Heart right ventricle (tissue), 16 donors: ENCODE measurements at regions not wholly inside any gene's neighbourhood (a gene's known extent, or its start where the extent isn't known, plus 50 kb on each side); places are given as distances from the start of the nearest gene placed in this dataset.

Experiments
- ATAC-seq, 8 donors: fragments of 200-7000 bp; cut with Tn5 transposase; one replicate each; pipeline ENCODE4 v1.9.1; 2020; ENCODE audit warnings: mild to moderate bottlenecking in 8 of 8, moderate library complexity in 8 of 8, moderate number of reproducible peaks in 1 of 8
- DNase-seq, 2 donors: peaks; one replicate each; pipeline ENCODE4 v3.0.0-alpha.2; 2020
- H3K27ac ChIP-seq, 10 donors: fragments of 200-600 bp; sonication (generic) in 2 of 10; one replicate each; pipeline versions ENCODE4 v1.5.0 to v1.8.0; 2020 to 2022; ENCODE audit warnings: mild to moderate bottlenecking in 3 of 10
- H3K27me3 ChIP-seq, 7 donors: fragments of 200-600 bp; one replicate each; pipeline ENCODE4 v1.8.0; 2021 to 2022; ENCODE audit warnings: mild to moderate bottlenecking in 2 of 7
- H3K36me3 ChIP-seq, 9 donors: fragments of 200-600 bp; sonication (generic) in 1 of 9; one replicate each; pipeline versions ENCODE4 v1.5.0 to v1.8.0; 2020 to 2022; ENCODE audit warnings: mild to moderate bottlenecking in 2 of 9
- H3K4me1 ChIP-seq, 9 donors: fragments of 200-600 bp; sonication (generic) in 1 of 9; one replicate each; pipeline versions ENCODE4 v1.5.0 to v1.8.0; 2020 to 2022; ENCODE audit warnings: mild to moderate bottlenecking in 4 of 9
- H3K4me3 ChIP-seq, 10 donors: fragments of 200-600 bp; sonication (generic) in 2 of 10; one replicate each; pipeline versions ENCODE4 v1.5.0 to v1.8.0; 2020 to 2022; ENCODE audit warnings: mild to moderate bottlenecking in 7 of 10, moderate library complexity in 2 of 10
- H3K9me3 ChIP-seq, 11 donors: fragments of 200-600 bp in 10 of 11; sonication (generic) in 2 of 11; one replicate each; pipeline versions ENCODE4 v1.5.0 to v1.8.0; 2013 to 2022; ENCODE audit warnings: mild to moderate bottlenecking in 2 of 11, control low read depth in 1 of 11, moderate library complexity in 1 of 11
- WGBS, 2 donors: extraction: QIAGEN DNeasy Blood & Tissue Kit; methylation state at CpG; one replicate each; pipeline ENCODE4 v1.1.7; 2013; ENCODE audit warnings: inconsistent platforms in 1 of 2; 5-methylcytosine and 5-hydroxymethylcytosine counted together
- intact Hi-C, 10 donors: fragments of 100-400 bp; cut with DNase I; formaldehyde crosslinking; loops; one replicate each; pipeline versions ENCODE4 v1.11.1 to v1.14.2; 2022
- TF ChIP-seq, protein P1 (sequence below), 9 donors: fragments of 200-600 bp; sonication (generic) in 2 of 9; IDR thresholded peaks; one replicate each; pipeline versions ENCODE4 v1.5.0 to v1.8.0; 2021 to 2022; ENCODE audit warnings: antibody characterized with exemption in 9 of 9, mild to moderate bottlenecking in 5 of 9, moderate library complexity in 1 of 9
- donor health status: Arrhythmogenic right ventricular cardiomyopathy.
- donor health status: ischemic (EF 13 %, LVEDD 7.1; RV severe dilation, severe dysfunction).
- donor health status: healthy with polysubstance abuse.
- donor health status: DM: no; HTN: yes; CAD: no.
- donor health status: DM: no; HTN: no; CAD: no.
- donor health status: ischemic (EF 25% LVEDD 6.9; RV normal size, moderate dysfunction).
- donor health status: ischemic (EF 25% LVEDD 5.7; RV mildly dilated, moderate dysfunction).
- donor health status: healthy.
- donor health status: DM: yes; HTN: yes; CAD: no.
- donor health status: Ischemic cardiomyopathy.
- donor health status: ischemic (EF 35%, LVEDD 5.7; RV mildly dilated, moderate dysfunction).
- donor health status: nonischemic (EF 11% LVEDD 7.7; RV severe dilation, severe dysfunction).
- donor health status: DM: yes; HTN: yes; CAD: no.
- donor health status: PGD.
- donor health status: ischemic (EF 29% LVEDD 5.4; RV normal size, mild dysfunction).
- donor health status: nonischemic (EF 23%, LVEDD 6.1; RV moderate dilation, normal function).

DNA sequence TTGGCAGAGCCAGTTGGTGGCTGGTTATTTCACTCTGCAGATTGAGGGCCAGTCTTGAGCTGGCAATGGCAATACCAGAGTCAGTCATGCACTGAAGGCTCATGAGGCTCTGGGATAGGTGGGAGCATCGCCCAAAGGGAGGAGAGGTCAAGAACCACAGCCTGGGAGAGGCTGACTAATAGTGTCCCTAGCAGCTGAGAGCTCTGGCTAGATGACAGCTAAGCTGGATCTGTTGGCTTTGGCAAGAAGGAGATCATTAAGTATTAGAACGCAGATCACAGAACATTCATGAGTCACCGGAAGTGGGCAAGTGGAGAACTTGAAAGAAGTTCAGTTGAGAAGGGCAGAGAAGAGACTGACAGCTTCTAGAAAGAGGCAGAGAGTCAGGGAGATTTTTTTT, 521.1 kb downstream of the NR2F2 start:
- H3K4me1 ChIP-seq: no peaks in the 10 kb centered on the region
- H3K36me3 ChIP-seq: no peaks in the 10 kb centered on the region
- no peak for DNase-seq
- TF ChIP-seq, protein P1, sequence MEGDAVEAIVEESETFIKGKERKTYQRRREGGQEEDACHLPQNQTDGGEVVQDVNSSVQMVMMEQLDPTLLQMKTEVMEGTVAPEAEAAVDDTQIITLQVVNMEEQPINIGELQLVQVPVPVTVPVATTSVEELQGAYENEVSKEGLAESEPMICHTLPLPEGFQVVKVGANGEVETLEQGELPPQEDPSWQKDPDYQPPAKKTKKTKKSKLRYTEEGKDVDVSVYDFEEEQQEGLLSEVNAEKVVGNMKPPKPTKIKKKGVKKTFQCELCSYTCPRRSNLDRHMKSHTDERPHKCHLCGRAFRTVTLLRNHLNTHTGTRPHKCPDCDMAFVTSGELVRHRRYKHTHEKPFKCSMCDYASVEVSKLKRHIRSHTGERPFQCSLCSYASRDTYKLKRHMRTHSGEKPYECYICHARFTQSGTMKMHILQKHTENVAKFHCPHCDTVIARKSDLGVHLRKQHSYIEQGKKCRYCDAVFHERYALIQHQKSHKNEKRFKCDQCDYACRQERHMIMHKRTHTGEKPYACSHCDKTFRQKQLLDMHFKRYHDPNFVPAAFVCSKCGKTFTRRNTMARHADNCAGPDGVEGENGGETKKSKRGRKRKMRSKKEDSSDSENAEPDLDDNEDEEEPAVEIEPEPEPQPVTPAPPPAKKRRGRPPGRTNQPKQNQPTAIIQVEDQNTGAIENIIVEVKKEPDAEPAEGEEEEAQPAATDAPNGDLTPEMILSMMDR (IDR thresholded peaks at IDR 0.05): no peak
- intact Hi-C loops: no loop called here
- H3K27ac ChIP-seq: no peak overlapping the region
- ATAC-seq: no peak
- WGBS, 2 donors: 48 to 64% methylated on average over 3 of the region's 3 CpGs
- H3K4me3 ChIP-seq: no peak overlapping the region
- H3K9me3 ChIP-seq: peaks cover 0 to 8% (median 0%) of the 10 kb centered on the region in 11 donors
- peaks cover 0 to 3% (median 0%) of the 10 kb centered on the region in 7 donors for H3K27me3 ChIP-seq

DNA sequence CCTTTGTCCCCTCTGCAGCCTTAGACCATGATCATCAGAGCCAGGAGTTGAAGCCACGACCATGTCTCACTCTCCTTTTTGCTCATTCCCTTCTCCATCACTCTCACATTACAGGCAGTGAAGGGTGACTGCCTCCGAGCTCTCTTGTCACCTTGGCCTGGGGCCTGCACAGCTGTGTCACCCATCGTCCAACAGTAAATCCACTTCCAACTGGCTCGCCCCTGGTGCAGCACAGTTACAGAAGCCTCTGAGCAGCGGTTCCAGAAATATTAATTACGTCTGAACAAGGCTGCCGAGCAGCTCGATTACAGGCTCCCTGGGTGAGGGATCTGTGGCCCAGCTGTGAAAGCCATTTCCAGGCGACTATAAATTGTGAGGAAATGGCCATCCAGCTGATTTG, 528.2 kb downstream of the NR2F2 start:
- no peaks in the 10 kb centered on the region for H3K27me3 ChIP-seq
- TF ChIP-seq, protein P1 (IDR thresholded peaks at IDR 0.05): no peak
- 61 to 74% methylated on average over 9 of the region's 9 CpGs for WGBS, 2 donors
- H3K36me3 ChIP-seq: no peaks in the 10 kb centered on the region
- DNase-seq (peak in 1 of 2 donors; percentile 8), ATAC-seq (no peak)
- no peak overlapping the region for H3K4me3 ChIP-seq
- intact Hi-C loops: no loop called here
- no peak overlapping the region for H3K27ac ChIP-seq
- no peaks in the 10 kb centered on the region for H3K4me1 ChIP-seq
- peaks cover 0 to 8% (median 0%) of the 10 kb centered on the region in 11 donors for H3K9me3 ChIP-seq

DNA sequence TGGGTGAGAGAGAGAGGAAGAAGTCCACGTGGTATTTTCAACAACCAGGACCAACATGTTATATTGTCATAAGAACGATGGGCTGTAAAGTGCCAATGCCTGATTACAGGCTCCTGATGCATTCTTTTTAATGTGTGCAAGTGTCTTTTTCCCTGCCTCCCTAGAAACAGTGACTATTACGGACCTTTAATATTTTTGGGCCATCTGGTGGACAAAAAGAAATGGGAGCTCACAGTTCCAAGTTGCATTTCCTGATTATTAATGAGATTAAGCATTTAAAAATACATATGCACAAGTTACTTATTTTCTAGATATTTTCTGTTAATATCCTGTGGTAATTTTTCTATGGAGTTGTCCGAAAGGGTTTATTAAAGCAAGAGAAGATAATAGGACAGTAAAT, 530.2 kb downstream of the NR2F2 start:
- WGBS, 2 donors: 46% methylated on average over 4 of the region's 4 CpGs
- ATAC-seq: no peak

DNA sequence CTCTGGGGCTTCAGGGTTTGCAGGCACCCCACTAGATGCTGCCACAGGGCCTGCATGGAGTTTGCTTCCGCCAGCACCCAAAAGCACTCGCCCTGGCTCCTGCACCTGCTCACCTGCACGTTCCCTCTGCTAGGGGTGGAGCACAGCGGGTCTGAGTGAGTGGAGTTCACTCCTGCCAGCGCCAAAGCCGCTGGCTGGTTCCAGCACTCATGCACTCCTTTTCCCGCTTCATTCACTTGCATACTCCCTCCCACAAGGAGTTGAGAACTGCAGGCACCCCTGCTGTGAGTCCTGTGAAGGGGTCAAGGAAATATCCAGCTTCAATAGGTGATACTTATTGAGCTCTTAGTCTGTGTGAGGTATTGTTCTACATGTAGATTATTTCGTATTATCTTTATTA, 537.5 kb downstream of the NR2F2 start:
- DNase-seq (no peak), ATAC-seq (no peak)
- Histone ChIP-seq H3K27ac (no peak overlapping the region), H3K36me3 (no peaks in the 10 kb centered on the region), H3K4me3 (no peak overlapping the region), H3K9me3 (peaks cover 0 to 19% (median 4%) of the 10 kb centered on the region in 11 donors), H3K27me3 (no peaks in the 10 kb centered on the region), H3K4me1 (no peaks in the 10 kb centered on the region)
- TF ChIP-seq, protein P1 (IDR thresholded peaks at IDR 0.05): no peak
- intact Hi-C loops: no loop called here
- WGBS, 2 donors: 75 to 79% methylated on average over 8 of the region's 8 CpGs

More for the DNA sequence above, 530.2 kb downstream of the NR2F2 start:
- no peak overlapping the region for H3K4me3 ChIP-seq
- intact Hi-C loops: no loop called here
- no peaks in the 10 kb centered on the region for H3K4me1 ChIP-seq
- TF ChIP-seq, protein P1 (IDR thresholded peaks at IDR 0.05): peak in 4 of 9 donors; percentile 19 to 28 (median 22)
- H3K27ac ChIP-seq: no peak overlapping the region
- H3K9me3 ChIP-seq: peaks cover 0 to 8% (median 0%) of the 10 kb centered on the region in 11 donors
- no peak for DNase-seq
- H3K36me3 ChIP-seq: no peaks in the 10 kb centered on the region
- H3K27me3 ChIP-seq: no peaks in the 10 kb centered on the region
